ENCODE measurements at regions not wholly inside any gene's neighbourhood (a gene's known extent, or its start where the extent isn't known, plus 50 kb on each side); places are given as distances from the start of the nearest gene placed in this dataset.
"Not testable (repeated sequence)": the region's sequence is repeated elsewhere in the genome, so short reads cannot be mapped to it uniquely, and the experiment has no call there.

DNA sequence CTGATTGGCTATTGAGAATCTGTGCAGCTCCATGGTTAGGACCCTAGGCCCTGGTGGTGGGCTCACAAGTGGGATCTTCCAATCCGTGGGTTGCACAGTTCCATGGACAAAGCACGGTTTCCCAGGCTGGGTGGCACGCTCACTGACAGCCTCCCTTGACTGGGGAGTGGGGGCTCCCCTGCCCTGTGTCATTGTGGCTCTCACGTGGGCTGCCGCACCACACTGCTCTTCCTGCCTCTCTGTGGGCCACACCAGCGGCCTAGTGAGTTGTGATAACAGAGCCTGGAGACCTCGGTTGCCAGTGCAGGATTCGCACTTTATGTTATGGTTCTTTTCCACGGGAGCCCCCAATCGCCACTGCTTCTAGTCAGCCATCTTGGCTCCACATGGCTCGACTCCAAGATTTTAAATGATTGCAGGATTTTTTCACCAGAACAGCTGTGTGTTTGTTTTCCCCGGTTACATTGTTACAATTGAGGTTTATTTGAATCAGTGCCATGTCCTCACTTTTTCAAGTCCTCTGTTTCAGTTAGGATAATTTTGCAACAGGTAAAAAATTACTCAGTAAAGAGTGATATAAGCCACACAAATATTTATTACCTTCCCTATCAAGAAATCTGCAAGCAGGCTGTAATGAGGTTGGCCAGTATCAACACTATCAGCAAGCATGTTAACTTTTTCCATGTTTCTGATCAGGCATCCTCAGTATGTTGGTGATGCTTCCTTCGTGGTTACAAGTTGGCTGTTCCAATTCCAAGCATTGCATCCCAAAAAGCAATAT lies 253.8 kb downstream of the ZNF608 start:
- H3K4me3 Mint-ChIP-seq, result no peak overlapping the region
- H3K27ac Mint-ChIP-seq, result no peak overlapping the region
- H3K27me3 ChIP-seq (ENCODE audit: control insufficient read depth in 2 of 2, insufficient read depth in 2 of 2, low read length in 2 of 2), result no peaks in the 10 kb centered on the region
- no peaks in the 10 kb centered on the region for H3K4me1 Mint-ChIP-seq
- no peaks in the 10 kb centered on the region for H3K79me2 ChIP-seq (ENCODE audit: insufficient read depth, low read length)
- DNase-seq, result no peak
- intact Hi-C loops (cut with micrococcal nuclease), result no loop called here
- TF ChIP-seq, protein P1, sequence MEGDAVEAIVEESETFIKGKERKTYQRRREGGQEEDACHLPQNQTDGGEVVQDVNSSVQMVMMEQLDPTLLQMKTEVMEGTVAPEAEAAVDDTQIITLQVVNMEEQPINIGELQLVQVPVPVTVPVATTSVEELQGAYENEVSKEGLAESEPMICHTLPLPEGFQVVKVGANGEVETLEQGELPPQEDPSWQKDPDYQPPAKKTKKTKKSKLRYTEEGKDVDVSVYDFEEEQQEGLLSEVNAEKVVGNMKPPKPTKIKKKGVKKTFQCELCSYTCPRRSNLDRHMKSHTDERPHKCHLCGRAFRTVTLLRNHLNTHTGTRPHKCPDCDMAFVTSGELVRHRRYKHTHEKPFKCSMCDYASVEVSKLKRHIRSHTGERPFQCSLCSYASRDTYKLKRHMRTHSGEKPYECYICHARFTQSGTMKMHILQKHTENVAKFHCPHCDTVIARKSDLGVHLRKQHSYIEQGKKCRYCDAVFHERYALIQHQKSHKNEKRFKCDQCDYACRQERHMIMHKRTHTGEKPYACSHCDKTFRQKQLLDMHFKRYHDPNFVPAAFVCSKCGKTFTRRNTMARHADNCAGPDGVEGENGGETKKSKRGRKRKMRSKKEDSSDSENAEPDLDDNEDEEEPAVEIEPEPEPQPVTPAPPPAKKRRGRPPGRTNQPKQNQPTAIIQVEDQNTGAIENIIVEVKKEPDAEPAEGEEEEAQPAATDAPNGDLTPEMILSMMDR (IDR thresholded peaks at IDR 0.05), result no peak
- no peaks in the 10 kb centered on the region for H3K4me1 ChIP-seq (ENCODE audit: control insufficient read depth in 1 of 2, insufficient read depth in 2 of 2, low read length in 2 of 2)
- peaks cover 0 to 1% (median 0%) of the 10 kb centered on the region in 3 donors for H3K27me3 Mint-ChIP-seq (ENCODE audit: low read depth in 3 of 3)
- no peaks in the 10 kb centered on the region for H3K36me3 ChIP-seq (replicated peaks in 1 of 2; ENCODE audit: control insufficient read depth in 1 of 2, insufficient read depth in 2 of 2, low read length in 2 of 2)
- H3K27ac ChIP-seq (ENCODE audit: low read depth in 1 of 2, low read length in 2 of 2), result no peak overlapping the region
- no peak overlapping the region for H3K4me3 ChIP-seq (replicated peaks in 1 of 3; ENCODE audit: low read depth in 2 of 3, low read length in 3 of 3)
- no peaks in the 10 kb centered on the region for H4K20me1 ChIP-seq (ENCODE audit: insufficient read depth, low read length)
- H3K9me3 Mint-ChIP-seq, result peaks cover 27 to 43% (median 32%) of the 10 kb centered on the region in 7 donors
- H2AFZ ChIP-seq (ENCODE audit: insufficient read depth, low read depth, low read length, poor library complexity, severe bottlenecking), result no peak overlapping the region
- no peaks in the 10 kb centered on the region for H3K36me3 Mint-ChIP-seq
- no peak overlapping the region for H3K4me2 ChIP-seq (replicated peaks; ENCODE audit: extremely low read depth, low read length, poor library complexity, severe bottlenecking)
- 97% methylated on average over 11 of the region's 13 CpGs for WGBS (ENCODE audit: insufficient coverage)
- H3K9me3 ChIP-seq (replicated peaks in 1 of 2; ENCODE audit: control insufficient read depth in 1 of 2, insufficient read depth in 1 of 2, low read length in 2 of 2), result peaks cover 21 to 34% of the 10 kb centered on the region in 2 donors
- H3K9ac ChIP-seq (ENCODE audit: insufficient read depth, low read length, poor library complexity, severe bottlenecking), result no peak overlapping the region

DNA sequence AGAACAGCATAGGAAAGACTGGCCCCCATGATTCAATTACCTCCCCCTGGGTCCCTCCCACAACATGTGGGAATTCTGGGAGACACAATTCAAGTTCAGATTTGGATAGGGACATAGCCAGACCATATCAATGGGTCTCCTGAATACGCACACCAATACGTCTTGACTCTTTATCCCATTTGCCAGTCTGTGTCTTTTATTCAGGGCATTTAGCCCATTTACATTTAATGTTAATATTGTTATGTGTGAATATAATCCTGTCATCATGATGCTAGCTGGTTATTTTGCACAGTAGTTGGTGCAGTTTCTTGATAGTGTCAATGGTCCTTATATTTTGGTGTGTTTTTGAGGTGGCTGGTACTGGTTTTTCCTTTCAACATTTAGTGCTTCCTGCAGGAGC lies 256.1 kb downstream of the ZNF608 start:
- WGBS (ENCODE audit: insufficient coverage), result no CpG with 5 or more reads among the region's 2 CpGs
- H3K9me3 ChIP-seq (replicated peaks in 1 of 2; ENCODE audit: control insufficient read depth in 1 of 2, insufficient read depth in 1 of 2, low read length in 2 of 2), result peaks cover 21 to 34% of the 10 kb centered on the region in 2 donors
- not testable (repeated sequence) for H3K4me1 Mint-ChIP-seq

More for the DNA sequence above, 256.1 kb downstream of the ZNF608 start:
- H3K27me3 Mint-ChIP-seq (ENCODE audit: low read depth in 3 of 3); H3K4me1 ChIP-seq (ENCODE audit: control insufficient read depth in 1 of 2, insufficient read depth in 2 of 2, low read length in 2 of 2); H3K27me3 ChIP-seq (ENCODE audit: control insufficient read depth in 2 of 2, insufficient read depth in 2 of 2, low read length in 2 of 2); H3K36me3 Mint-ChIP-seq; DNase-seq; H3K79me2 ChIP-seq (ENCODE audit: insufficient read depth, low read length); H3K27ac Mint-ChIP-seq; H3K4me3 Mint-ChIP-seq; H3K27ac ChIP-seq (ENCODE audit: low read depth in 1 of 2, low read length in 2 of 2); H3K36me3 ChIP-seq (replicated peaks in 1 of 2; ENCODE audit: control insufficient read depth in 1 of 2, insufficient read depth in 2 of 2, low read length in 2 of 2); H3K4me2 ChIP-seq (replicated peaks; ENCODE audit: extremely low read depth, low read length, poor library complexity, severe bottlenecking); intact Hi-C loops (cut with micrococcal nuclease); H4K20me1 ChIP-seq (ENCODE audit: insufficient read depth, low read length); H3K4me3 ChIP-seq (replicated peaks in 1 of 3; ENCODE audit: low read depth in 2 of 3, low read length in 3 of 3); H3K9ac ChIP-seq (ENCODE audit: insufficient read depth, low read length, poor library complexity, severe bottlenecking); H2AFZ ChIP-seq (ENCODE audit: insufficient read depth, low read depth, low read length, poor library complexity, severe bottlenecking): not testable (repeated sequence)
- H3K9me3 Mint-ChIP-seq, result peaks cover 24 to 43% (median 39%) of the 10 kb centered on the region in 7 donors

All from CD14-positive monocyte (primary cell).